ENCODE measurements at regions not wholly inside any gene's neighbourhood (a gene's known extent, or its start where the extent isn't known, plus 50 kb on each side); places are given as distances from the start of the nearest gene placed in this dataset.

DNA sequence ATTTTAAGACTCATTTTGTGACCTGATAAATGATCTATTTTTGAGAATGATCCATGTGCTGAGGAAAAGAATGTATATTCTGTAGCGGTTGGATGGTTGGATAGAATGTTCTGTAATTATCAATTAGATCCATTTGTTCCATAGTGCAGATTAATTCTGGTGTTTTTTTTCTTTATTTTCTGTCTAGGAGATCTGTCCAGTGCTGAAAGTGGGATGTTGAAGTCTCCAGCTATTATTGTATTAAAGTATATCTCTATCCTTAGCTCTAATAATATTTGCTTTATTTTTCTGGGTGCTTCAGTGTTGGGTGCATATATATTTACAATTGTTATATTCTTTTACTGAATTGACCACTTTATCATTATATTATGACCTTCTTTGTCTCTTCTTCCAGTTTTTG lies 1344.9 kb upstream of the TENM3 start:
- H2BK20ac ChIP-seq (ENCODE audit: low read depth, low read length): no peak overlapping the region
- H2AFZ ChIP-seq (replicated peaks; ENCODE audit: low read length, poor library complexity): no peak overlapping the region
- no peak overlapping the region for H2BK15ac ChIP-seq (ENCODE audit: low read depth, low read length)
- no peaks in the 10 kb centered on the region for H3K27me3 ChIP-seq (ENCODE audit: control insufficient read depth, insufficient read depth, low read length)
- no peak overlapping the region for H2AK9ac ChIP-seq (replicated peaks; ENCODE audit: low read depth, low read length, poor library complexity)
- H2BK120ac ChIP-seq (ENCODE audit: low read depth, low read length): no peak overlapping the region
- no peak for DNase-seq
- no peaks in the 10 kb centered on the region for H3K79me1 ChIP-seq (ENCODE audit: low read depth in 1 of 2, low read length in 2 of 2)
- dilution Hi-C loops (cut with HindIII; ENCODE audit: low sequenced_read_pairs, unreplicated experiment) (no loop called here), in situ Hi-C loops (cut with MboI; ENCODE audit: low sequenced_read_pairs) (no loop called here), intact Hi-C loops (cut with micrococcal nuclease) (no loop called here)
- H3K27ac ChIP-seq (ENCODE audit: insufficient read depth, low read length): no peak overlapping the region
- TF ChIP-seq MXI1 (IDR thresholded peaks at IDR 0.05; ENCODE audit: borderline replicate concordance, low read depth, low read length) (no peak), BHLHE40 (IDR thresholded peaks at IDR 0.05; ENCODE audit: low read depth, low read length) (no peak), FOS (IDR thresholded peaks at IDR 0.05; ENCODE audit: low read depth, low read length) (no peak), CEBPB (IDR thresholded peaks at IDR 0.05; ENCODE audit: low read depth, low read length) (no peak), NFE2L2 (IDR thresholded peaks at IDR 0.05; ENCODE audit: low read depth, low read length) (no peak), MAZ (IDR thresholded peaks at IDR 0.05; ENCODE audit: borderline replicate concordance, low read depth, low read length) (no peak), RAD21 (IDR thresholded peaks at IDR 0.05; ENCODE audit: low read length) (no peak), SMC3 (IDR thresholded peaks at IDR 0.05; ENCODE audit: low read depth, low read length) (no peak), MAFK (IDR thresholded peaks at IDR 0.05; ENCODE audit: low read depth, low read length) (no peak), RFX5 (IDR thresholded peaks at IDR 0.05; ENCODE audit: low read depth, low read length) (no peak), CHD1 (IDR thresholded peaks at IDR 0.05; ENCODE audit: low read depth, low read length) (no peak)
- TF ChIP-seq, protein P1, sequence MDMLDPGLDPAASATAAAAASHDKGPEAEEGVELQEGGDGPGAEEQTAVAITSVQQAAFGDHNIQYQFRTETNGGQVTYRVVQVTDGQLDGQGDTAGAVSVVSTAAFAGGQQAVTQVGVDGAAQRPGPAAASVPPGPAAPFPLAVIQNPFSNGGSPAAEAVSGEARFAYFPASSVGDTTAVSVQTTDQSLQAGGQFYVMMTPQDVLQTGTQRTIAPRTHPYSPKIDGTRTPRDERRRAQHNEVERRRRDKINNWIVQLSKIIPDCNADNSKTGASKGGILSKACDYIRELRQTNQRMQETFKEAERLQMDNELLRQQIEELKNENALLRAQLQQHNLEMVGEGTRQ (IDR thresholded peaks at IDR 0.05; ENCODE audit: low read depth, low read length): no peak
- TF ChIP-seq, protein P2, sequence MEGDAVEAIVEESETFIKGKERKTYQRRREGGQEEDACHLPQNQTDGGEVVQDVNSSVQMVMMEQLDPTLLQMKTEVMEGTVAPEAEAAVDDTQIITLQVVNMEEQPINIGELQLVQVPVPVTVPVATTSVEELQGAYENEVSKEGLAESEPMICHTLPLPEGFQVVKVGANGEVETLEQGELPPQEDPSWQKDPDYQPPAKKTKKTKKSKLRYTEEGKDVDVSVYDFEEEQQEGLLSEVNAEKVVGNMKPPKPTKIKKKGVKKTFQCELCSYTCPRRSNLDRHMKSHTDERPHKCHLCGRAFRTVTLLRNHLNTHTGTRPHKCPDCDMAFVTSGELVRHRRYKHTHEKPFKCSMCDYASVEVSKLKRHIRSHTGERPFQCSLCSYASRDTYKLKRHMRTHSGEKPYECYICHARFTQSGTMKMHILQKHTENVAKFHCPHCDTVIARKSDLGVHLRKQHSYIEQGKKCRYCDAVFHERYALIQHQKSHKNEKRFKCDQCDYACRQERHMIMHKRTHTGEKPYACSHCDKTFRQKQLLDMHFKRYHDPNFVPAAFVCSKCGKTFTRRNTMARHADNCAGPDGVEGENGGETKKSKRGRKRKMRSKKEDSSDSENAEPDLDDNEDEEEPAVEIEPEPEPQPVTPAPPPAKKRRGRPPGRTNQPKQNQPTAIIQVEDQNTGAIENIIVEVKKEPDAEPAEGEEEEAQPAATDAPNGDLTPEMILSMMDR (conservative IDR thresholded peaks at IDR 0.05; ENCODE audit: low read depth, low read length): no peak
- TF ChIP-seq, protein P3, sequence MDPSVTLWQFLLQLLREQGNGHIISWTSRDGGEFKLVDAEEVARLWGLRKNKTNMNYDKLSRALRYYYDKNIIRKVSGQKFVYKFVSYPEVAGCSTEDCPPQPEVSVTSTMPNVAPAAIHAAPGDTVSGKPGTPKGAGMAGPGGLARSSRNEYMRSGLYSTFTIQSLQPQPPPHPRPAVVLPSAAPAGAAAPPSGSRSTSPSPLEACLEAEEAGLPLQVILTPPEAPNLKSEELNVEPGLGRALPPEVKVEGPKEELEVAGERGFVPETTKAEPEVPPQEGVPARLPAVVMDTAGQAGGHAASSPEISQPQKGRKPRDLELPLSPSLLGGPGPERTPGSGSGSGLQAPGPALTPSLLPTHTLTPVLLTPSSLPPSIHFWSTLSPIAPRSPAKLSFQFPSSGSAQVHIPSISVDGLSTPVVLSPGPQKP (IDR thresholded peaks at IDR 0.05; ENCODE audit: borderline replicate concordance, low read depth, low read length): no peak
- H3K4me3 ChIP-seq (ENCODE audit: insufficient read depth, low read depth, low read length): no peak overlapping the region
- no peak overlapping the region for H3K23ac ChIP-seq (ENCODE audit: low read depth, low read length)
- no peaks in the 10 kb centered on the region for H3K36me3 ChIP-seq (ENCODE audit: control insufficient read depth, insufficient read depth, low read length)
- H3K4ac ChIP-seq (ENCODE audit: low read depth, low read length): no peak overlapping the region
- no peak overlapping the region for H4K8ac ChIP-seq (ENCODE audit: low read depth in 2 of 2, low read length in 2 of 2)
- H4K5ac ChIP-seq (ENCODE audit: low read depth, low read length): no peak overlapping the region
- H3K9me1 ChIP-seq (ENCODE audit: insufficient read depth, low read length): no peaks in the 10 kb centered on the region
- no peaks in the 10 kb centered on the region for H3K4me1 ChIP-seq (ENCODE audit: control insufficient read depth, insufficient read depth, low read length)
- no peak overlapping the region for H3K4me2 ChIP-seq (ENCODE audit: low read depth, low read length)
- ChIA-PET POLR2A (ENCODE audit: unreplicated experiment) (no interaction called here), CTCF (no interaction called here)
- no peak overlapping the region for H3K56ac ChIP-seq (ENCODE audit: extremely low read depth, insufficient read depth, low read length)
- no peak overlapping the region for H3K9ac ChIP-seq (ENCODE audit: low read depth, low read length)
- H4K20me1 ChIP-seq (ENCODE audit: insufficient read depth, low read length): no peaks in the 10 kb centered on the region
- no CpG with 5 or more reads among the region's 1 CpG for WGBS, 2 experiments (ENCODE audit: extremely low coverage in 2 of 2, insufficient read length in 1 of 2)
- H2AK5ac ChIP-seq (ENCODE audit: low read depth, low read length): no peak overlapping the region
- H3K18ac ChIP-seq (ENCODE audit: low read depth, low read length): no peak overlapping the region
- no peak overlapping the region for H2BK5ac ChIP-seq (ENCODE audit: low read depth, low read length, poor library complexity, severe bottlenecking)
- no peak overlapping the region for H4K91ac ChIP-seq (ENCODE audit: insufficient read depth, low read depth, low read length)
- no peak for ATAC-seq (ENCODE audit: low read depth)
- H3K9me3 ChIP-seq (ENCODE audit: control insufficient read depth, insufficient read depth, low read length): no peaks in the 10 kb centered on the region
- BruUV-seq (replicated peaks): no TSS peak
- no peak overlapping the region for H3K14ac ChIP-seq (replicated peaks; ENCODE audit: low read depth, low read length)

Data from IMR-90 (cell line).